Tibial artery (tissue), 4 donors: ENCODE measurements at regions not wholly inside any gene's neighbourhood (a gene's known extent, or its start where the extent isn't known, plus 50 kb on each side); places are given as distances from the start of the nearest gene placed in this dataset.
A peak's percentile ranks its signal among the peaks of the same experiment; 100 is the strongest.

Experiments
- DNase-seq, 2 donors: peaks; one replicate each; pipeline ENCODE4 v3.0.0-alpha.2; 2019
- H3K27ac ChIP-seq, 2 donors: fragments of 200-600 bp; sonication (generic) in 1 of 2; 1 replicate in 1 of 2; 2 replicates in 1 of 2; pipeline ENCODE4 v1.5.1; 2018 to 2019; ENCODE audit warnings: mild to moderate bottlenecking in 1 of 2
- H3K27me3 ChIP-seq, 2 donors: fragments of 200-600 bp; sonication (generic) in 1 of 2; one replicate each; pipeline versions ENCODE4 v1.5.1 to v1.6.0; 2016 to 2019
- H3K36me3 ChIP-seq, 3 donors: fragments of 200-600 bp; sonication (generic) in 2 of 3; one replicate each; pipeline ENCODE4 v1.5.1; 2016 to 2019; ENCODE audit warnings: mild to moderate bottlenecking in 2 of 3
- H3K4me1 ChIP-seq, 4 donors: fragments of 200-600 bp; sonication (generic) in 2 of 4; 1 replicate in 3 of 4; 2 replicates in 1 of 4; pipeline ENCODE4 v1.5.1; 2016 to 2019
- H3K4me3 ChIP-seq, 2 donors: fragments of 200-600 bp; sonication (generic) in 1 of 2; 1 replicate in 1 of 2; 2 replicates in 1 of 2; pipeline ENCODE4 v1.5.1; 2018 to 2019; ENCODE audit warnings: mild to moderate bottlenecking in 2 of 2
- H3K9me3 ChIP-seq, 3 donors: fragments of 200-600 bp; sonication (generic) in 1 of 3; one replicate each; pipeline ENCODE4 v1.5.1; 2016 to 2019
- intact Hi-C: fragments of 100-400 bp; cut with DNase I; formaldehyde crosslinking; loops from one replicate; pipeline ENCODE4 v1.15.0; 2023; ENCODE audit warnings: low total_unique reads
- TF ChIP-seq, protein P1 (sequence below), 2 experiments: fragments of 200-600 bp in 1 of 2; fragments of 450-650 bp in 1 of 2; IDR thresholded peaks; one replicate each; pipeline ENCODE4 v1.5.1; 2017 to 2019; ENCODE audit warnings: antibody characterized with exemption in 2 of 2, mild to moderate bottlenecking in 1 of 2, moderate library complexity in 1 of 2

- DNase-seq: no peak
- Histone ChIP-seq H3K27ac (peak overlapping the region in 1 of 2 donors; percentile 27), H3K4me1 (peaks cover 6 to 71% (median 43%) of the 10 kb centered on the region in 4 donors), H3K4me3 (no peak overlapping the region), H3K9me3 (no peaks in the 10 kb centered on the region), H3K36me3 (no peaks in the 10 kb centered on the region), H3K27me3 (no peaks in the 10 kb centered on the region)
- intact Hi-C loops: loop anchor here (5.0 kb wide), 1 partner anchor 56 kb away; no protein-coding TSS in a partner anchor
- TF ChIP-seq, protein P1, sequence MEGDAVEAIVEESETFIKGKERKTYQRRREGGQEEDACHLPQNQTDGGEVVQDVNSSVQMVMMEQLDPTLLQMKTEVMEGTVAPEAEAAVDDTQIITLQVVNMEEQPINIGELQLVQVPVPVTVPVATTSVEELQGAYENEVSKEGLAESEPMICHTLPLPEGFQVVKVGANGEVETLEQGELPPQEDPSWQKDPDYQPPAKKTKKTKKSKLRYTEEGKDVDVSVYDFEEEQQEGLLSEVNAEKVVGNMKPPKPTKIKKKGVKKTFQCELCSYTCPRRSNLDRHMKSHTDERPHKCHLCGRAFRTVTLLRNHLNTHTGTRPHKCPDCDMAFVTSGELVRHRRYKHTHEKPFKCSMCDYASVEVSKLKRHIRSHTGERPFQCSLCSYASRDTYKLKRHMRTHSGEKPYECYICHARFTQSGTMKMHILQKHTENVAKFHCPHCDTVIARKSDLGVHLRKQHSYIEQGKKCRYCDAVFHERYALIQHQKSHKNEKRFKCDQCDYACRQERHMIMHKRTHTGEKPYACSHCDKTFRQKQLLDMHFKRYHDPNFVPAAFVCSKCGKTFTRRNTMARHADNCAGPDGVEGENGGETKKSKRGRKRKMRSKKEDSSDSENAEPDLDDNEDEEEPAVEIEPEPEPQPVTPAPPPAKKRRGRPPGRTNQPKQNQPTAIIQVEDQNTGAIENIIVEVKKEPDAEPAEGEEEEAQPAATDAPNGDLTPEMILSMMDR (IDR thresholded peaks at IDR 0.05): no peak
Measured at GRCh38 chr1:234973426-234974250, 155.0 kb downstream of the TOMM20 start.

DNA sequence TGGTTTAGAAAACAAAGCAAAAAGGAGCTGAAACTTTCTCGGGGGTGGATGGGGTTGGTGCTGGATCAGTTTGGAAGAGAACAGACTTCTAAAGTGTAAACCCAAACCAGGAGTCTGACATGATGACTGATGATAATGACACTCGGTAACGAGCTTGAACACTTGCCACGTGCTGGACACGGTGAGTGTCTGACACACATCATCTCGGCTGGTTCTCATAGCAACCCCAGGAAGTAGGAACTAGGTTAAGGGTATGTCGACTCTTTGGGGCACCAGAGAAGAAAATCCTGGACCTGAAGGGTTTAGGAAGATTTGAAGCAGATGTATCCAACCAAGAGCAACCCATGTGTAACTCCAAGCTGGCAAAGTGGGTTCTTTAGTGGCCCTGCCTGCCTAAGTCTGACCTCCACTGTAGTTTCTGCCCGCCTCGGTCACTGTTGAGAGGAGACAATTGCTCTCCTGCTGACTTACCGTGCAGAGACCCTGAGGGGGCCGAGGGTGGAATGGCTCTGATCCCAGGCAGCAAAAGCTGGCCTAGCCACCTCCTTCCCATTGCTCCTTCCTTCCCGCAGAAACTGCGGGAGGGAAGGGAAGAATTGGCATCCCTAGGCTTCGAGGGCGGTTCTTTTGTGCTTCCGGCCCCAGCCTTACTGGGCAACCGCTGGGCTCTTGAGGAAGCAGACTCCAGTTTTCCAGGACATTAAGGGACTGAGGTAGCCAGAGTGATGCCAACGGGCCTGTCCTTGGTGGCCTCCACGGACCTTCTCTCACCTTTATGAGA lies 156.0 kb downstream of the TOMM20 start:
- Histone ChIP-seq H3K4me3 (no peak overlapping the region), H3K4me1 (peaks cover 6 to 66% (median 38%) of the 10 kb centered on the region in 4 donors), H3K27ac (no peak overlapping the region), H3K36me3 (no peaks in the 10 kb centered on the region), H3K9me3 (no peaks in the 10 kb centered on the region), H3K27me3 (no peaks in the 10 kb centered on the region)
- TF ChIP-seq, protein P1 (IDR thresholded peaks at IDR 0.05): no peak
- no peak for DNase-seq
- intact Hi-C loops: loop anchor here (5.0 kb wide), 1 partner anchor 55 kb away; no protein-coding TSS in a partner anchor

DNA sequence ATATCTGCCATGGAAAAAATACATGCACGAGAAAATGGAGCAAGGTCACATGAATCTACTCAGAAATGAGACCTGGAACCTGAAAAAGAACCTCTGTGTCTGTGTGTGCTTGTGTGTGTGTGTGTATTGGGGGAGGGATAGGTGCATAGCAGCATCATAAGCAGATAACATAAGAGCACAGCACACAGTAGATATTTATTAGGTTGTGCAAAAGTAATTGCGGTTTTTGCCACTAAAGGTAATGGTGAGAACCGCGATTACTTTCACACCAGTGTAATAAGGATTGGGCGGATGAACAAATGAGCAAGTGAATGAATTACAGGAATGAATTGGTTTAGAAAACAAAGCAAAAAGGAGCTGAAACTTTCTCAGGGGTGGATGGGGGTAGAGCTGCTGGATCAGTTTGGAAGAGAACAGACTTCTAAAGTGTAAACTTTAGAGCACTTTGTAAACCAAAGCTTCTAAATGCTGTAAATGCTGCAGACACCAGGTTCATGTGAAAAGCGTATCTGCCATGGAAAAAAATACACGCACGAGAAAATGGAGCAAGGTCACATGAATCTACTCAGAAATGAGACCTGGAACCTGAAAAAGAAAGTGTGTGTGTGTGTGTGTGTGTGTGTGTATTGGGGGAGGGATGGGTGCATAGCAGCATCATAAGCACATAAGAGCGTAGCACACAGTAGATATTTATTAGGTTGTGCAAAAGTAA lies 156.9 kb downstream of the TOMM20 start:
- TF ChIP-seq, protein P1 (IDR thresholded peaks at IDR 0.05): no peak
- no peaks in the 10 kb centered on the region for H3K9me3 ChIP-seq
- no peak for DNase-seq
- peaks cover 6 to 63% (median 38%) of the 10 kb centered on the region in 4 donors for H3K4me1 ChIP-seq
- no peak overlapping the region for H3K4me3 ChIP-seq
- peak overlapping the region; percentile 77 to 78 for H3K27ac ChIP-seq
- H3K27me3 ChIP-seq: no peaks in the 10 kb centered on the region
- no peaks in the 10 kb centered on the region for H3K36me3 ChIP-seq
- intact Hi-C loops: loop anchor here (5.0 kb wide), 1 partner anchor 54 kb away; no protein-coding TSS in a partner anchor

- Histone ChIP-seq H3K4me3 (peak overlapping the region; percentile 30 to 45), H3K9me3 (no peaks in the 10 kb centered on the region), H3K27ac (peak overlapping the region; percentile 77 to 78), H3K27me3 (no peaks in the 10 kb centered on the region), H3K4me1 (peaks cover 6 to 59% (median 37%) of the 10 kb centered on the region in 4 donors), H3K36me3 (no peaks in the 10 kb centered on the region)
- intact Hi-C loops: loop anchor here (5.0 kb wide), 1 partner anchor 54 kb away; no protein-coding TSS in a partner anchor
- TF ChIP-seq, protein P1 (IDR thresholded peaks at IDR 0.05): no peak
- peak; percentile 84 to 91 for DNase-seq
Measured at GRCh38 chr1:234970731-234971476, 157.7 kb downstream of the TOMM20 start.

DNA sequence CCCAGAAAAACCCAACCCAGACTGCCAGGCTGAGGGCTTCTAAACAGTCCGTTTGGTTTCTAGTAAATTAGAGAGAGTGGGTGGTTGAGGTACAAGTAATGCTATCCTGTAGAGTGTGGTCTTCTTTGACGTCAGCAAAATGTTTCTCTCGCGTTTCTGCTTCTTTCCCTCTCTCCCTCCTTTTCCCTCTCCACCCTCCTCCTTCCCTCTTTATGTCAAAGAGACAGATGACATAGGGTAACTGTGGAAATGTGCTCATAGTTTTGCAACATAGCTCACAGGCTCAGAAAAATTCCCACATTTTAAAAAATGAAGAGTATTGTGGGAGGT lies 158.3 kb downstream of the TOMM20 start:
- no peaks in the 10 kb centered on the region for H3K36me3 ChIP-seq
- H3K27me3 ChIP-seq: no peaks in the 10 kb centered on the region
- H3K27ac ChIP-seq: peak overlapping the region; percentile 77 to 78
- no peaks in the 10 kb centered on the region for H3K9me3 ChIP-seq
- H3K4me1 ChIP-seq: peaks cover 6 to 55% (median 35%) of the 10 kb centered on the region in 4 donors
- TF ChIP-seq, protein P1 (IDR thresholded peaks at IDR 0.05): no peak
- peak overlapping the region; percentile 30 to 45 for H3K4me3 ChIP-seq
- intact Hi-C loops: loop anchor here (5.0 kb wide), 1 partner anchor 53 kb away; no protein-coding TSS in a partner anchor
- no peak for DNase-seq
